Stimulated activated memory B cell treated with anti-CD40 and anti-IgM and Interleukin-4, amounts not matched to agents 10 μg/mL and 1 μg/mL and 100 μg/mL, for 72 hours (primary cell): ENCODE measurements at regions not wholly inside any gene's neighbourhood (a gene's known extent, or its start where the extent isn't known, plus 50 kb on each side); places are given as distances from the start of the nearest gene placed in this dataset.

Experiments used
- ATAC-seq: fragments of 150-1000 bp; cut with Tn5 transposase; 2 replicates; pipeline ENCODE4 v1.10.0; 2021
- H3K27ac Mint-ChIP-seq: one replicate; pipeline ENCODE4 v1.8.0; 2022; ENCODE audit warnings: mild to moderate bottlenecking, mixed read lengths
- H3K27me3 Mint-ChIP-seq: one replicate; pipeline ENCODE4 v1.8.0; 2022; ENCODE audit warnings: mixed read lengths
- H3K36me3 Mint-ChIP-seq: one replicate; pipeline ENCODE4 v1.8.0; 2022; ENCODE audit warnings: mixed read lengths
- H3K4me1 Mint-ChIP-seq: one replicate; pipeline ENCODE4 v1.8.0; 2022; ENCODE audit warnings: mixed read lengths
- H3K4me3 Mint-ChIP-seq: one replicate; pipeline ENCODE4 v1.8.0; 2022; ENCODE audit warnings: mild to moderate bottlenecking, moderate library complexity, mixed read lengths
- H3K9me3 Mint-ChIP-seq: one replicate; pipeline ENCODE4 v1.8.0; 2022; ENCODE audit warnings: mixed read lengths

DNA sequence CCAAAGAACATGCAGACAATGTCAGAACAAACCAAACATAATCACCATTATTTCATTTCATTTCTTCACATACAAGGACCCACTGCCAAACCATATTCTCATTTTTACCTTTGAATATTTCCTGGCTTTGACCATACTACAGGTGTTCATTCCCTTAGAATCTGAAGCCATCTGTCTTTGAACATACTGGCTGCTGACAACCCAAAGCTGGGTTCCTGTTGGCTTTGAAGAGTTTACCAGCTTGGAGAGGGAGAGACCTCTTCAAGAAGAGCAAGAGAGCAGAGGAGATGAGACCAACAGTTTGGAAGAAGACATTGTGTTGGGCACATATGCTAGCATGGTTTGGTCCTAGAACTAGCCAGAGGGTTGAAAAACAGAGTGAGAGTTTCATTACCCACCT lies 145.6 kb upstream of the KCNIP4 start:
- Mint-ChIP-seq H3K4me3 (no peak overlapping the region), H3K36me3 (no peaks in the 10 kb centered on the region), H3K4me1 (no peaks in the 10 kb centered on the region), H3K27ac (no peak overlapping the region), H3K27me3 (no peaks in the 10 kb centered on the region), H3K9me3 (peaks cover 2% of the 10 kb centered on the region)
- no peak for ATAC-seq

DNA sequence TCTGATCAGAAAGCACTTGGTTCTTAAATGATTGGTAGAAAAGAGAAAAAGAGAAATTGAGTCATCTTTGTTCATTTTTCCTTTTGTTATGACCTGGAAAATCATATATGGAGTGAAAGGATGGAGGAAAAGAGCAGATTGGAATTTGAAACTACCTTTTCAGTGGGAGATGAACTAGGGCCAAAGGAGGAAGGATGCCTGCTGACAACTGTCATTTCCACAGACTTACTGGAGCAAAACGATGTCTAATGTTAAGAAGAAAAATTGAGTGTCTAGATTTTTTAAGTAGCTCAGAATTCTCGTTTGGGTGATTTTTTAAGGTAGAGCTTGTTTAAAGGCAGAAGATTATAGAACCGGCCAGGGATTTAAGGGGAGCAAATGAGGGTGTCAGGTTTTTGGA lies 144.6 kb upstream of the KCNIP4 start:
- H3K27me3 Mint-ChIP-seq = no peaks in the 10 kb centered on the region
- peaks cover 2% of the 10 kb centered on the region for H3K9me3 Mint-ChIP-seq
- H3K36me3 Mint-ChIP-seq = no peaks in the 10 kb centered on the region
- no peak for ATAC-seq
- H3K4me3 Mint-ChIP-seq = no peak overlapping the region
- no peak overlapping the region for H3K27ac Mint-ChIP-seq
- no peaks in the 10 kb centered on the region for H3K4me1 Mint-ChIP-seq

DNA sequence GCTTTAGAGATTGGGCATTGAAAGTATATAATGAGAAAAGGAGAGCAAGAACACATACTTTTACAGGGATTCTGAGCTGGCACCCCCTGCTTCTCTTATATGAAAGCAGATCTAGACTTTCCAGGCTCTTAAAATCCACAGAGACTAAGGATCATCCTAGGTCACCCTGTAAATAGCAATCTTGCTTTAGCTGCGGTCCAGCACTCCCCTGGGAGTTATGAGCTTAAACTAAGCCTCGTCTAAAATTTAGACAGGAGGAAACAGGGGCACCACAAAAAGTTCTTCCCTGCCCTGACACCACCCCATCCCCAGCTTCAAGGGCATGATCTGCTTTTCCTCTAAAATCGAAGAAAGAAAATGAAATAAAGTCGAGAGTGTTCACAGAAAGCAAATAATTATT lies 143.3 kb upstream of the KCNIP4 start:
- Mint-ChIP-seq H3K4me1 (no peaks in the 10 kb centered on the region), H3K27ac (no peak overlapping the region), H3K9me3 (peaks cover 2% of the 10 kb centered on the region), H3K36me3 (no peaks in the 10 kb centered on the region), H3K4me3 (no peak overlapping the region), H3K27me3 (no peaks in the 10 kb centered on the region)
- ATAC-seq = no peak

DNA sequence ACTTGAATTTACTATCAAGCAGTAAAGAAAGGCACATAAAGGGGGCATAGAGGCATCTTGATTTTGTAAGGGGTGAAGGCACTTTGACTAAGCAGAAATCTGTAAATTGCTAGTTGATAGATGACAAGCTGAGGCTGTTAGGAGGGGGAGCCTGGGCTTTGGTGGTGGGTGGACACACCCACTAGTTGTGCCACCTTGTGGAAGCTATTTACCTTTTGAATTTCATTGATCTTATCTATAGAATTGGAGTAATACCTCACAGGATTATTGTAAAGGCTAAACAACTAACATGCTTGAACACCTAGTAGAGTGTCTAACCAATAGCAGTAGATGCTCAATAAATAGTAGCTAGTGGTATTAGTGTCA lies 142.8 kb upstream of the KCNIP4 start:
- Mint-ChIP-seq H3K4me3 (no peak overlapping the region), H3K9me3 (peaks cover 2% of the 10 kb centered on the region), H3K4me1 (no peaks in the 10 kb centered on the region), H3K27ac (no peak overlapping the region), H3K27me3 (no peaks in the 10 kb centered on the region), H3K36me3 (no peaks in the 10 kb centered on the region)
- no peak for ATAC-seq

DNA sequence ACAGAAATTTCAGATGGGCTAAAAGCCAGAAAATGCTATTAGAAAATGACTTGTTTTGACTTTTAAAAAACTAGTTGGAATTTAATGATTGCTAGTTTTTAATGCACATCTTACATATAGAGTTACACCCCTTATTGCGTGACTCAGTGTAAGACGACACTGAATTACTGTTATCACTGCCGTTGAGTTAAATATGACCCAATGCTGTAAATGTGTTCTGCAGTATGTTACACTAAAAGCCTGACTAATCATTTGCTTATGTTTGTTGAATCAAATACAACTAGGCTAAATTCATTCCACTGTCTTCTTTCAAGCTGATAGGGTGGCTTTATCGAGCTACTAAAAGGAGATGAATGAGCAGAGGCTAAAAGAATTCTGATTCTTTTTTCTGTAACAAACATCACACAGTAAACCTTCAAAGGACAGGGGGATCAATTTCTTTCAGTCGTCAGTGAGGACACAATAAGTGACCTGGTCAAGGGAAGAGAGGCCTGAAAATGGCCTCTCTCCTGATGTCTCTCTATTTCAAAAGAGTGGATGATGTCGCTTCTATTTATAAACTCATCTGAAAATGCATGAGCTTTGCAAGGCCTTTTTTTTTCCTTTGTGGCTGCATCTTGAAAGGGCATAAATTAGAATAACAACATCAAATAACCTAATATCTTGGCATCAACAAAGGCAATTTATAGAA lies 142.2 kb upstream of the KCNIP4 start:
- no peak overlapping the region for H3K4me3 Mint-ChIP-seq
- H3K36me3 Mint-ChIP-seq = no peaks in the 10 kb centered on the region
- no peaks in the 10 kb centered on the region for H3K27me3 Mint-ChIP-seq
- peaks cover 6% of the 10 kb centered on the region for H3K9me3 Mint-ChIP-seq
- ATAC-seq = no peak
- no peaks in the 10 kb centered on the region for H3K4me1 Mint-ChIP-seq
- no peak overlapping the region for H3K27ac Mint-ChIP-seq

DNA sequence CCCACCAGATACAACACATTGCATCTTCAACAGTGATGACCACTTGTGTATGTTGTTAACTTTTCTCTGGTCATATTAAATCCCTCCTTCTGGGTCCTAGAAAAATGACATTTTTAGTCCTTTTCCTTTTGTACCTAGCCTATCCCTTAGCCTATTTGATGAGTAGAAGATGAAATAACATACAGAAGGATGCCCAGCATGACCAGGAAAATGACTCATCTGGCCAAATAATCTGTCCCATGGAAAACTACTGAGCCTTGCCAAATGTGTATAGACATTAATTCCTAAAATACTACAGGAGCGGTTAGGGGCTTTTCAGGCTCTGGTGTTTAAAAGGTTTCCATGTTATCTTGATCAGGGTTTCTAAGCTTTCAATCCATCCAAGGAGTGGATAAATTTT lies 129.0 kb upstream of the KCNIP4 start:
- H3K4me3 Mint-ChIP-seq = no peak overlapping the region
- no peaks in the 10 kb centered on the region for H3K4me1 Mint-ChIP-seq
- H3K36me3 Mint-ChIP-seq = no peaks in the 10 kb centered on the region
- H3K27ac Mint-ChIP-seq = no peak overlapping the region
- H3K27me3 Mint-ChIP-seq = no peaks in the 10 kb centered on the region
- no peak for ATAC-seq
- peaks cover 9% of the 10 kb centered on the region for H3K9me3 Mint-ChIP-seq

DNA sequence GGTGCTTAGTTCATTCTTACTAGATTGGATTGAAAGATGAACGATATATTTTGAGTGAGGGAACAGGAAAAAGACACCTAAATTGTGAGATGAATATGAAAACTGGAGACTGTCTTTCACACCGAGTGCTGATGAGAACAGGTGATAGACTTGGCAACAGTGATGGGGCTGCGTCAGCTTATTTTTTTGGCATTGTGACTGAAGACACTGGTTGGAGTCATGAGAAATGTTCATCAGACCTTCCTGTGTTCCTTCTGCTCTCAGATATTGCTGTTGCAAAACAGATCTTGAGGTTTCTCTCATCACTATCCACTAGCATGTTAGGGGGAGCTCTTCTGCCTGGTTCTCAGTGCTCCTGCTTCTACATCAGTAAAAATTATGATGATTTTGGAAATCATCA lies 124.2 kb upstream of the KCNIP4 start:
- ATAC-seq = no peak
- Mint-ChIP-seq H3K36me3 (no peaks in the 10 kb centered on the region), H3K4me3 (no peak overlapping the region), H3K9me3 (peaks cover 6% of the 10 kb centered on the region), H3K27me3 (no peaks in the 10 kb centered on the region), H3K4me1 (no peaks in the 10 kb centered on the region), H3K27ac (no peak overlapping the region)

DNA sequence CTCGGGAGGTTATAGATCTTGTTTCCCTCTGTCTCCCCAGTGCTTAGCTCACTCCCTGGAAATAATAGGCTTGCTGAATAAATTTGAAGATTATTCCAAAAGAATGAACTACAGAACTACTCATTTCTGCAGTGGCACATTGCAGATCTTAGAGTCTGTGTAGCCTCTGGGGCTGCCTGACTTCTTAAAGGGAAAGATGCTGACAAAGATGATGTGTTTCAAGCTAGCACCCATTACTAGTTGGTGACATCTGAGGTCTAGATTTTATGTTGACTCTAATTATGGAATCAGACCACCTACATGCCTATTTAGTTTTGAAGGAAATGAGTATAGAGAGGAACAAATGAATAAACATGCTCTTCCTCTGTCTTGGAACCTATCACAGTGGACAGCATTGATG lies 123.7 kb upstream of the KCNIP4 start:
- no peak for ATAC-seq
- H3K36me3 Mint-ChIP-seq = no peaks in the 10 kb centered on the region
- H3K27ac Mint-ChIP-seq = no peak overlapping the region
- no peaks in the 10 kb centered on the region for H3K27me3 Mint-ChIP-seq
- no peak overlapping the region for H3K4me3 Mint-ChIP-seq
- no peaks in the 10 kb centered on the region for H3K4me1 Mint-ChIP-seq
- H3K9me3 Mint-ChIP-seq = peaks cover 6% of the 10 kb centered on the region

DNA sequence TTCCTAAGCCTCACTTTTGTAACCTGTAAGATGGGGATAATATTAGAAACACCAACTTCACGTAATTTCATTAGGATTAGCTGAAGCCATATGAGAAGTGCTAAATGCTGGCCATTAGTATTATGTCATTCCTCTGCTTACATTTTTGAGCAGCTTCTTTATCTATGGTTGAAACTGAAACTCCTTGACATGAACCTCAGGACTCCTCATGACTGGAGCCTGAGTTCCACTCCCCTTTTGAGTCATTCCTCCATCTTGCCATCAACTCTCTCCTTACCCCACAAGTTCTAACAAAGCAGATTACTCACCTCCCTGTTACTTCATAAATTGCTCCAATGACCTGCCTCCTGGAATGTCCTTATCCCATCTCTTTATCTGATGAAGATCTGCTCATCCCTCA lies 123.2 kb upstream of the KCNIP4 start:
- H3K36me3 Mint-ChIP-seq = no peaks in the 10 kb centered on the region
- no peaks in the 10 kb centered on the region for H3K4me1 Mint-ChIP-seq
- H3K27ac Mint-ChIP-seq = no peak overlapping the region
- no peak overlapping the region for H3K4me3 Mint-ChIP-seq
- no peaks in the 10 kb centered on the region for H3K27me3 Mint-ChIP-seq
- ATAC-seq = no peak
- peaks cover 6% of the 10 kb centered on the region for H3K9me3 Mint-ChIP-seq

DNA sequence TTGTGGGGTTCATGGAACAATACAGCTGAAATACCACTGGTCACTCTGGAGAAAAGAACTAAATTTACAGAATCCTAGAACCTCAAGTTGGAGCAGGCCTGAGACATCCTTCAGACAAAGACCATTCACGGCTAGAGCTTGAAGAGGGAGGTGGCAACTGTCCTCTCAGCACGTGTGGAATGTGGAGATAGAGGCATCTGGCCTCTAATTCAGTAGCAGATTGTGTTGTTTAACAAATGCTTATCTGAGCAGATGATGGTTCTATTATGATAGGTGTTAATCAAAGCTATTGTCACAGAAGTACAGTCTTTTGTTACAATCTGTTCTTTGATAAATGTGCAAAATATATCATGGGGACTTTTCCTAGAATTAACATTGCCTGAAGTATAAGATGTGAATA lies 121.7 kb upstream of the KCNIP4 start:
- Mint-ChIP-seq H3K9me3 (peaks cover 6% of the 10 kb centered on the region), H3K4me1 (no peaks in the 10 kb centered on the region), H3K27ac (no peak overlapping the region), H3K36me3 (no peaks in the 10 kb centered on the region), H3K4me3 (no peak overlapping the region), H3K27me3 (no peaks in the 10 kb centered on the region)
- no peak for ATAC-seq

DNA sequence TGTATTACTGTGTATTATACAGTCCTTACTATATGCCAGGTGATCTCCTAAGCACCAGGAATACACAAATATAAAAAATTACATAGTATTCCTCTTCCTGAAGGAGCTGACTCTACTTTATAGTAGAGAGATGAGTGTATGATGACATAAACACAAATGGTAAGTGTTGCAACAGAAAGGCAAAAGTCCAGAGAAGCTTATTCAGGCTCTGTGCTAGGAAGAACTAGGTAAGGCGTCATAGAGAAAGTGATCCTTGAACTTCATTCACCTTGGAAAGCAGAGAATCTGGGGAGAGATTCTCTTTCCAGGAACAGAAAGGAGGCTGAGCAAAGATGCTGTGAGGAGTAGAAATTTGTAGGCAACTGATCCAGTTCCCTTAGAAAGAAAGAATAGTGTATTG lies 115.0 kb upstream of the KCNIP4 start:
- Mint-ChIP-seq H3K27ac (no peak overlapping the region), H3K36me3 (no peaks in the 10 kb centered on the region), H3K9me3 (peaks cover 5% of the 10 kb centered on the region), H3K4me3 (no peak overlapping the region), H3K27me3 (no peaks in the 10 kb centered on the region), H3K4me1 (no peaks in the 10 kb centered on the region)
- no peak for ATAC-seq

DNA sequence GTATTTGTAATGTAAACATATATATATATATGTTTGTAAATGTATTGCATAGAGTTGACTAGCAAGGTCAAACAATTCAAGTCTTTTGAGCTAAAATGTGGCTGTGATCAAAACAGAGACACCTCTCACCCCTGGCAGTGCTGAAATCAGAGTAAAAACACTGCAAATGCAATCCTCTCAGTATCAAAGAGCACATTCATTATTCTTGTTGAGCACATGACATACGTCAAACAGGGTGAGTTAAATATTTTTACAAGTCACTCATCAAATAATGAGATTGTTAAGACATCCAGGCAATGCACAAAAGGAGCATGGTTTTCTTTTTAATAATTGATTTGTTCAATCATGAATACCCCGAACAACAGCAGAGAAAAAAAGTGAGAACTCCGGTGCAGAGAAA lies 114.1 kb upstream of the KCNIP4 start:
- no peaks in the 10 kb centered on the region for H3K4me1 Mint-ChIP-seq
- no peak for ATAC-seq
- no peak overlapping the region for H3K4me3 Mint-ChIP-seq
- H3K9me3 Mint-ChIP-seq = peaks cover 9% of the 10 kb centered on the region
- H3K36me3 Mint-ChIP-seq = no peaks in the 10 kb centered on the region
- H3K27ac Mint-ChIP-seq = no peak overlapping the region
- no peaks in the 10 kb centered on the region for H3K27me3 Mint-ChIP-seq

DNA sequence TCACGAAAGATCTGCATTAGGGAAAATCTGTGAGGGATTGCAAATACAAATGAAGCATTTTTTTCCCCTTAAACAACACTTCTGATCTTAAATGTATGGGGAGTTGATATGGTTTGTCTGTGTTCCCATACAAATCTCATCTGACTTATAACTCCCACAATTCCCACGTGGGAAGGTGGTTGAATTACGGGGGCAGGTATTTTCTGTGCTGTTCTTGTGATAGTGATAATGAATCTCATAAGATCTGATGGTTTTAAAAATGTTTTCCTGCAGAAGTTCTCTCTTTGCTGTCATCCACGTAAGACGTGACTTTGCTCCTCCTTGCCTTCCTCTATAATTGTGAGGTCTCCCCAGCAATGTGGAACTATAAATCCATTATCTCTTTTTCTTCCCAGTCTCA lies 107.4 kb upstream of the KCNIP4 start:
- no peaks in the 10 kb centered on the region for H3K36me3 Mint-ChIP-seq
- ATAC-seq = no peak
- H3K27me3 Mint-ChIP-seq = no peaks in the 10 kb centered on the region
- no peak overlapping the region for H3K27ac Mint-ChIP-seq
- no peak overlapping the region for H3K4me3 Mint-ChIP-seq
- no peaks in the 10 kb centered on the region for H3K4me1 Mint-ChIP-seq
- H3K9me3 Mint-ChIP-seq = peaks cover 17% of the 10 kb centered on the region

DNA sequence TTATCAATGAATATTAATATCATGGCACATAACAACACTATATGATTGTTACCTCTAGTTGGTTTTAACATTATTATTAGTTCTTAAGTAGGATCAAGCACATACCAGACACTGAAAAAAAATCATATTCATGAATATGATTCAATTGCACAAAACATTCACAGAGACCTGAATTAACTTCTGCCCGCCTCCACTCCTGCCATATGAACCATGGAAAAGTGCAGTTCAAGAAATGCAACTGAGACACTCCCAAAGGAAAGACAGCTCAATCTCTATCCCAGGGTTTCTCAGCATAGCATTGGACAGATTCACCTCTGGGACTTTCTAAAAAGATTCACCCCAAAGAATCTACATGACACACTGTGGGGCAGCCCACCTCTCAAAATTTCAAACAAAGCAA lies 103.5 kb upstream of the KCNIP4 start:
- no peaks in the 10 kb centered on the region for H3K36me3 Mint-ChIP-seq
- no peaks in the 10 kb centered on the region for H3K4me1 Mint-ChIP-seq
- H3K27ac Mint-ChIP-seq = no peak overlapping the region
- no peak overlapping the region for H3K4me3 Mint-ChIP-seq
- ATAC-seq = no peak
- H3K27me3 Mint-ChIP-seq = no peaks in the 10 kb centered on the region
- peaks cover 13% of the 10 kb centered on the region for H3K9me3 Mint-ChIP-seq

DNA sequence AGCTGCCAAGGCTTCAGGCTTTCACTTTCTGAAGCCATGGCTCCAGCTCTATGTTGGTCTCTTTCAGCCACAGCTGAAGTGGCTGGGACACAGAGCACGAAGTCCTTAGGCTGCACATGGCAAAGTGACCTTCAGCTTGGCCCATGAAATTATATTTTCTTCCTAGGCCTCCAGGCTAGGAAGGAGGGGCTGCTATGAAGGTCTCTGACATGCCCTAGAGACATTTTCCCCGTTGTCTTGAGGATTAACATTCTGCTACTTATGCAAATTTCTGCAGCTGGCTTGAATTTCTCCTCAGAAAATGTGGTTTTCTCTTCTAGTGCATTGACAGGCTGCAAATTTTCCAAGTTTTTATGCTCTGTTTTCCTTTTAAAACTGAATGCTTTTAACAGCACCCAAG lies 99.8 kb upstream of the KCNIP4 start:
- no peak overlapping the region for H3K4me3 Mint-ChIP-seq
- H3K4me1 Mint-ChIP-seq = no peaks in the 10 kb centered on the region
- H3K36me3 Mint-ChIP-seq = no peaks in the 10 kb centered on the region
- H3K9me3 Mint-ChIP-seq = peaks cover 4% of the 10 kb centered on the region
- no peaks in the 10 kb centered on the region for H3K27me3 Mint-ChIP-seq
- no peak for ATAC-seq
- H3K27ac Mint-ChIP-seq = no peak overlapping the region

DNA sequence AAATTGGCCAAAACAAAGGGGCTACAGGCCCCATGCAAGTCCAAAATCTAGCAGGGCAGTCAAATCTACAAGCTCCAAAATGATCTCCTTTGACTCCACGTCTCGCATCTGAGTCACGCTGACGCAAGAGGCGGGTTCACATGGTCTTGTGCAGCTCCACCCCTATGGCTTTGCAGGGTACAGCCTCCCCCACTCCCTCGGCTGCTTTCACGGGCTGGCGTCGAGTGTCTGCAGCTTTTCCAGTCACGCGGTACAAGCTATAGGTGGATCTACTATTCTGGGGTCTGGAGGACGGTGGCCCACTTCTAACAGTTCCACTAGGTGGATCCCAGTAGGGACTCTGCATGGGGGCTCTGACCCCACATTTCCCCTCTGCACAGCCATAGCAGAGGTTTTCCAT lies 99.2 kb upstream of the KCNIP4 start:
- H3K9me3 Mint-ChIP-seq = peaks cover 4% of the 10 kb centered on the region
- H3K27me3 Mint-ChIP-seq = no peaks in the 10 kb centered on the region
- no peak for ATAC-seq
- no peak overlapping the region for H3K27ac Mint-ChIP-seq
- H3K4me3 Mint-ChIP-seq = no peak overlapping the region
- no peaks in the 10 kb centered on the region for H3K4me1 Mint-ChIP-seq
- H3K36me3 Mint-ChIP-seq = no peaks in the 10 kb centered on the region

DNA sequence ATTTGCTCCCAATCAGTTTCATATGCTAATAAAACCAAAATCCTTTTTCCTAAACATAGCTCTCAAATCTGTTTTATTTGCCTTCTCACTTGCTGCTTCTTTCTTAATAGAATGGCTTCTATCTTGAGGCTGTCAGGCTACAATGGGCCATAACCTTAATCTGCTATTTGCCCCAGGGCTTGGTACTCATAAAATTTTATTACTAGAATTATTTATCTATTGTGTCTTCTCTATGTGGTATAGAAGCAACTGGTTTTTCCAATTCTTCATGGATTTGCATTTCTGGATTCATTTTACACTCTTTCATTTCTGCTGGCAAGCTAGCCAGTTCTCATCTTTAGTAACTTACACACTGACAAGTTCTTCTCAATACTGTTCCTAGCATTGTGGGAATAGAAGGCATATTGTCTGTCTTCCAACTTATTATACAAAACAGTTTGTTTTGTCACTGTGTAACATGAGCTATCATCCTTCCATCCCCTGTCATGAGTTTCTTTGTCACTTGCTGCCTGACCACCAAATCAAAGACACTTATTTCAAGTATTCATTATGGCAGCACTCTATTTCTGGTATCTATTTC lies 96.6 kb upstream of the KCNIP4 start:
- H3K27ac Mint-ChIP-seq = no peak overlapping the region
- ATAC-seq = no peak
- H3K36me3 Mint-ChIP-seq = no peaks in the 10 kb centered on the region
- no peaks in the 10 kb centered on the region for H3K27me3 Mint-ChIP-seq
- peaks cover 4% of the 10 kb centered on the region for H3K9me3 Mint-ChIP-seq
- no peaks in the 10 kb centered on the region for H3K4me1 Mint-ChIP-seq
- H3K4me3 Mint-ChIP-seq = no peak overlapping the region
